HEK293T (cell line): ENCODE measurements at regions not wholly inside any gene's neighbourhood (a gene's known extent, or its start where the extent isn't known, plus 50 kb on each side); places are given as distances from the start of the nearest gene placed in this dataset.
"Not testable (repeated sequence)": the region's sequence is repeated elsewhere in the genome, so short reads cannot be mapped to it uniquely, and the experiment has no call there.

Experiments
- CTCF ChIA-PET: fragments of 350-600 bp; formaldehyde crosslinking; extraction: SDS; loops from one replicate; lab custom pipeline; 2021; ENCODE audit warnings: antibody characterized with exemption, inconsistent platforms; lab: Yijun Ruan, JAX
- POLR2A ChIA-PET: fragments of 350-600 bp; formaldehyde crosslinking; extraction: SDS; loops from one replicate; lab custom pipeline; 2020; ENCODE audit warnings: antibody characterized with exemption, inconsistent platforms; lab: Yijun Ruan, JAX
- DNase-seq: peaks from one replicate; pipeline ENCODE4 v3.0.0; 2012; ENCODE audit warnings: mixed read lengths; ENCODE audit errors: extremely low spot score
- ARNT ChIP-seq: fragments of 450-650 bp; IDR thresholded peaks from 2 replicates; pipeline ENCODE4 v1.6.1; 2017; ENCODE audit warnings: mild to moderate bottlenecking
- BHLHE40 ChIP-seq: fragments of 450-650 bp; IDR thresholded peaks from 2 replicates; pipeline ENCODE4 v1.6.1; 2016; ENCODE audit warnings: mild to moderate bottlenecking, moderate library complexity, borderline replicate concordance
- CTBP1 ChIP-seq: fragments of 450-650 bp; IDR thresholded peaks from 2 replicates; pipeline ENCODE4 v1.6.1; 2016; ENCODE audit warnings: borderline replicate concordance
- ELF4 ChIP-seq: fragments of 450-650 bp; IDR thresholded peaks from 2 replicates; pipeline ENCODE4 v1.6.1; 2017; ENCODE audit warnings: antibody characterized with exemption
- FOXA1 ChIP-seq: fragments of 450-650 bp; IDR thresholded peaks from 2 replicates; pipeline ENCODE4 v1.6.1; 2016; ENCODE audit warnings: mild to moderate bottlenecking
- FOXK2 ChIP-seq: fragments of 450-650 bp; IDR thresholded peaks from 2 replicates; pipeline ENCODE4 v1.6.1; 2016; ENCODE audit warnings: mild to moderate bottlenecking
- FOXM1 ChIP-seq: fragments of 450-650 bp; IDR thresholded peaks from 2 replicates; pipeline ENCODE4 v1.6.1; 2017; ENCODE audit warnings: mild to moderate bottlenecking, borderline replicate concordance
- HDGF ChIP-seq: fragments of 450-650 bp; IDR thresholded peaks from 2 replicates; pipeline ENCODE4 v1.6.1; 2017; ENCODE audit warnings: antibody characterized with exemption, borderline replicate concordance
- L3MBTL2 ChIP-seq: fragments of 450-650 bp; conservative IDR thresholded peaks from 2 replicates; pipeline ENCODE4 v1.6.1; 2016; ENCODE audit warnings: mild to moderate bottlenecking
- LEF1 ChIP-seq: fragments of 450-650 bp; IDR thresholded peaks from 2 replicates; pipeline ENCODE4 v1.6.1; 2017; ENCODE audit warnings: mild to moderate bottlenecking, borderline replicate concordance
- NFRKB ChIP-seq: fragments of 450-650 bp; IDR thresholded peaks from 2 replicates; pipeline ENCODE4 v1.6.1; 2016; ENCODE audit warnings: mild to moderate bottlenecking, moderate library complexity
- SP1 ChIP-seq: fragments of 450-650 bp; IDR thresholded peaks from 2 replicates; pipeline ENCODE4 v1.6.1; 2017
- SUZ12 ChIP-seq: fragments of 450-650 bp; IDR thresholded peaks from 2 replicates; pipeline ENCODE4 v1.6.1; 2016; ENCODE audit warnings: mild to moderate bottlenecking
- TARDBP ChIP-seq: fragments of 450-650 bp; IDR thresholded peaks from 2 replicates; pipeline ENCODE4 v1.6.1; 2016
- ZNF384 ChIP-seq: fragments of 450-650 bp; IDR thresholded peaks from 2 replicates; pipeline ENCODE4 v1.6.1; 2016
- TF ChIP-seq, protein P1 (sequence below): fragments of 450-650 bp; IDR thresholded peaks from 2 replicates; pipeline ENCODE4 v1.6.1; 2016

GRCh38 chr6:92114797-92115196 lies 1304.6 kb downstream of the EPHA7 start:
- DNase-seq: no peak
- ChIA-PET CTCF (no interaction called here), POLR2A (no interaction called here)
- TF ChIP-seq ELF4 (no peak), FOXK2 (no peak), ZNF384 (no peak), ARNT (no peak), SP1 (no peak), LEF1 (no peak), BHLHE40 (no peak), SUZ12 (no peak), CTBP1 (no peak), FOXA1 (no peak), FOXM1 (no peak), TARDBP (no peak), NFRKB (no peak), L3MBTL2 (no peak)
- TF ChIP-seq, protein P1, sequence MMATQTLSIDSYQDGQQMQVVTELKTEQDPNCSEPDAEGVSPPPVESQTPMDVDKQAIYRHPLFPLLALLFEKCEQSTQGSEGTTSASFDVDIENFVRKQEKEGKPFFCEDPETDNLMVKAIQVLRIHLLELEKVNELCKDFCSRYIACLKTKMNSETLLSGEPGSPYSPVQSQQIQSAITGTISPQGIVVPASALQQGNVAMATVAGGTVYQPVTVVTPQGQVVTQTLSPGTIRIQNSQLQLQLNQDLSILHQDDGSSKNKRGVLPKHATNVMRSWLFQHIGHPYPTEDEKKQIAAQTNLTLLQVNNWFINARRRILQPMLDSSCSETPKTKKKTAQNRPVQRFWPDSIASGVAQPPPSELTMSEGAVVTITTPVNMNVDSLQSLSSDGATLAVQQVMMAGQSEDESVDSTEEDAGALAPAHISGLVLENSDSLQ: no peak

- TF ChIP-seq ELF4 (no peak), L3MBTL2 (no peak), BHLHE40 (no peak), TARDBP (no peak), NFRKB (no peak), ARNT (no peak), CTBP1 (no peak), FOXA1 (no peak), FOXM1 (no peak)
- ChIA-PET CTCF (no interaction called here), POLR2A (no interaction called here)
- DNase-seq: no peak
These were observed 1305.2 kb downstream of the EPHA7 start for GRCh38 chr6:92114091-92114675.

DNA sequence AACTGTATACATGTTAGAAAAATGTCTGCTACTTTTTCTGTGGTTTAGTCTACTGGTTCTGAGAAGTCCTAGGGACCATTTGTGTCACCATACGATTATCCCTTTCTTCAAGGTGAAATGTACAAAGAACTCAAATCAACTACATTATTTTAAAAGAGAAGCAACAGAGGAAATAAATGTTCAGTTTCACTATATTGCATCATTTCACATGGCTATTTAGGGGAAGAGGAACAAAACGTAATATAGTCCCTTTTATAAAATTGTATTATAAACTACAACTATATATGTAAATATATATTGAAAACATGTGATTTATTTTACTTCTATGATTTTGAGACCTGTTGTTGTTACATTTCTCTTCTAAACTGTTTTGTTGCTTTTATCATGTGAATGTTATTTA lies 1308.0 kb downstream of the EPHA7 start:
- ChIA-PET CTCF (no interaction called here), POLR2A (no interaction called here)
- TF ChIP-seq ZNF384: no peak
- no peak for TF ChIP-seq ELF4
- no peak for TF ChIP-seq SUZ12
- TF ChIP-seq CTBP1: no peak
- no peak for TF ChIP-seq HDGF
- TF ChIP-seq FOXK2: no peak
- no peak for TF ChIP-seq TARDBP
- no peak for DNase-seq

GRCh38 chr6:92110403-92110802 lies 1309.0 kb downstream of the EPHA7 start:
- TF ChIP-seq HDGF (no peak), CTBP1 (no peak), SP1 (no peak)
- ChIA-PET CTCF (no interaction called here), POLR2A (no interaction called here)
- DNase-seq: no peak

DNA sequence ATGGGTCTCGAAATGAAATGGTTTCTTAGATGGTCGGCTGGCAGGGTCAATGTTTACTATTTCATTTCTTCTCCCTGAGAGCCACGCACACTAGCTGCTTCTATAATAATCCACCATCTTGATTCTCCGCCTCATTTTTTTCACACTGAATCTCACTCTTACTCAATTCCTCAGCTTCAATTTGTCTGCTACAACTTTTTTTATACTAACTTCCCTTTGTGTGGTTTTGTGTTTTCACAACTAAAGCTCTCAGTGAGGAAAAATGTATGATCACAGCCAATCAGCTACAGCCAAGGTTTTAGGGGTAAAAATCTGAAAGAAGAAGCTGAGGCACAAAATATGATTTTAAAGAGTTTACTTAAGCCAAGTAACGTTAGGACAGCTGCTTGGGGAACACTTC lies 1309.4 kb downstream of the EPHA7 start:
- TF ChIP-seq L3MBTL2 (no peak), SUZ12 (no peak), BHLHE40 (no peak), ELF4 (no peak), CTBP1 (no peak), FOXM1 (no peak), HDGF (no peak), NFRKB (no peak), FOXA1 (no peak), TARDBP (no peak), SP1 (no peak), ARNT (no peak), LEF1 (no peak), ZNF384 (no peak)
- CTCF ChIA-PET: no interaction called here
- DNase-seq: no peak
- POLR2A ChIA-PET: no interaction called here

DNA sequence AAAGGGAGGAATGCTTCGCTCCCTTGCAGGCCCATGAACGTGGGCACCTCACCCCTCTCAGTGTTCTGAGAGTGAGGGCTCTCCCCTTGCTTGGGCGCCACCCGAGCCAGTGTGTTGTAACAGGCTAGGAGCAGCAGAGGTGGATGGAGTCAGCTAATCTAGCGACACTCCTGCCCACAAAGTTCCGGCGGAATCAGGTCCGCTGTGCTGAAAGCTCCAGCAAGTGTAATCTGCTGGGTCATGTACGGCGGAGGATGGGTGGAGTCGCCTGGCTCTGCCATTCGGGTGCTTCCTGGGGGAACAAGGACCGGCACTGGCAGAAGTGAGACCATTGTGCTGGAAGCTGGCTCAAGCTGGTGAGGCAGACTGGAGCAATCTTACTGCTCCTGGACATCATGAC lies 1310.1 kb downstream of the EPHA7 start:
- TF ChIP-seq ZNF384 (no peak), FOXA1 (no peak), ELF4 (no peak), SUZ12 (no peak), TARDBP (no peak), CTBP1 (no peak)
- TF ChIP-seq, protein P1: no peak
- POLR2A ChIA-PET: no interaction called here
- CTCF ChIA-PET: no interaction called here
- no peak for DNase-seq

DNA sequence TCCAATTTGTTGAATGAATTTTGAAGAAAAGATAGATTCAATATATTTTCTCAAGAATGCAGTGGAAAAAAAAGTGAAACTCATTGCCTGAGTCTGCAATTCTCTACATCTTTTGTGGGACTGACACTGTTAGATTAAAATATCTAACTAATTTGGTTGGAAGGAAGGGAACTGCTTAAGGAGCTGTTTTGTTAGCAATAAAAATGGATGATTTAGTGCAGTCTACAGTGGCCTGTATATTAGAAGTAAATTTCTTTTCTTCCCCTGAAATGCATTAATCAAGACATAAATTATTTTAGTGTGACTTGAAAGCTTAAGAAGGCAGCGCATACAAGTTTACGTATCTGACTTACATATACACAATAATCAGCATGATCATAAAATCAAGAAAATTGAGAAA lies 1332.6 kb downstream of the EPHA7 start:
- TF ChIP-seq ZNF384 (no peak), BHLHE40 (no peak), TARDBP (no peak), L3MBTL2 (no peak), ARNT (no peak), FOXK2 (no peak), LEF1 (no peak), FOXA1 (no peak), HDGF (no peak), SP1 (no peak), SUZ12 (no peak), NFRKB (no peak), CTBP1 (no peak), ELF4 (no peak), FOXM1 (no peak)
- TF ChIP-seq, protein P1: no peak
- ChIA-PET CTCF (no interaction called here), POLR2A (no interaction called here)
- DNase-seq: no peak

GRCh38 chr6:92083914-92084313 lies 1335.4 kb downstream of the EPHA7 start:
- POLR2A ChIA-PET, DNase-seq, CTCF ChIA-PET: not testable (repeated sequence)
